VCaP (cell line): ENCODE measurements at regions not wholly inside any gene's neighbourhood (a gene's known extent, or its start where the extent isn't known, plus 50 kb on each side); places are given as distances from the start of the nearest gene placed in this dataset.

Experiments used
- H3K27ac ChIP-seq: fragments of 450-650 bp; 2 replicates; pipeline ENCODE4 v1.5.1; 2017
- TF ChIP-seq, protein P1 (sequence below): fragments of 450-650 bp; conservative IDR thresholded peaks from 2 replicates; pipeline ENCODE4 v1.5.1; 2017; ENCODE audit warnings: mild to moderate bottlenecking, moderate library complexity

DNA sequence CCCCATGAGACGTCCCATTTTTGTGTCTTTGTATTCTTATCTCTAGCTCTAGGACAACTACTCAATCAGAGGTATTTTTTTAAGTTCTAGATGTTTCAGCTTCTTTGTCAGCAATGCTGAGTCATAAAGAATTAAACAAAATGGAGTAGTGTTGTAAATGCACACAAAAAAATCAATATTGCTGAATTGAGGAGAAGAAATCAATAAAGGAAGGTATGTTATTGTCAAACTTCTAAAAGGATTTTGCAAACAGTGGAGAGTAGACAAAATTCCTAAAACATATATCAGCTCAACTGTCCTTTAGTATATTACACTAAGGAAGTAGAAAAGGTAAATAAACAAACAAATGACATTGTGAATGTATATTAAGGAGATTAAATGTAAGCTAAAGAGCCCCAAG is 726.1 kb upstream of the NRXN1 start:
- no peak overlapping the region for H3K27ac ChIP-seq
- TF ChIP-seq, protein P1, sequence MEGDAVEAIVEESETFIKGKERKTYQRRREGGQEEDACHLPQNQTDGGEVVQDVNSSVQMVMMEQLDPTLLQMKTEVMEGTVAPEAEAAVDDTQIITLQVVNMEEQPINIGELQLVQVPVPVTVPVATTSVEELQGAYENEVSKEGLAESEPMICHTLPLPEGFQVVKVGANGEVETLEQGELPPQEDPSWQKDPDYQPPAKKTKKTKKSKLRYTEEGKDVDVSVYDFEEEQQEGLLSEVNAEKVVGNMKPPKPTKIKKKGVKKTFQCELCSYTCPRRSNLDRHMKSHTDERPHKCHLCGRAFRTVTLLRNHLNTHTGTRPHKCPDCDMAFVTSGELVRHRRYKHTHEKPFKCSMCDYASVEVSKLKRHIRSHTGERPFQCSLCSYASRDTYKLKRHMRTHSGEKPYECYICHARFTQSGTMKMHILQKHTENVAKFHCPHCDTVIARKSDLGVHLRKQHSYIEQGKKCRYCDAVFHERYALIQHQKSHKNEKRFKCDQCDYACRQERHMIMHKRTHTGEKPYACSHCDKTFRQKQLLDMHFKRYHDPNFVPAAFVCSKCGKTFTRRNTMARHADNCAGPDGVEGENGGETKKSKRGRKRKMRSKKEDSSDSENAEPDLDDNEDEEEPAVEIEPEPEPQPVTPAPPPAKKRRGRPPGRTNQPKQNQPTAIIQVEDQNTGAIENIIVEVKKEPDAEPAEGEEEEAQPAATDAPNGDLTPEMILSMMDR: no peak

DNA sequence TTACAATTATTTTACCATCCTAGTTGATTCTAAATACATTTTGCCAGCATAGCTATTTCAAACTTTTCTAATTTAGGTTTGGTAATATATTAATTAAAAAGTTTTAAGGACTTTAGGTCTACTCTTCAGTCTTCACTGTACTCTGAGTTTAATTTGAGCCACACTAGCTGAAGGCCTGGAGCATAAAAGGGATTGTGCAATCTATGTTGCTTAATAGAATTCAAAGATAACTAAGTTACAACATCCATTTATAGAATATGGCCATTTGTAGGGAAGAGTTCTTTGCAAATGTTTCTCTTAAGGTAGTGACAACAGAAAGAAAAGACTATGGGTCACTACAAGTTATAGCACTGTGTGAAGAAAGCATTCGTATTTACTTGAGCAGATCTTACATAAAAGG is 702.2 kb upstream of the NRXN1 start:
- TF ChIP-seq, protein P1: no peak

DNA sequence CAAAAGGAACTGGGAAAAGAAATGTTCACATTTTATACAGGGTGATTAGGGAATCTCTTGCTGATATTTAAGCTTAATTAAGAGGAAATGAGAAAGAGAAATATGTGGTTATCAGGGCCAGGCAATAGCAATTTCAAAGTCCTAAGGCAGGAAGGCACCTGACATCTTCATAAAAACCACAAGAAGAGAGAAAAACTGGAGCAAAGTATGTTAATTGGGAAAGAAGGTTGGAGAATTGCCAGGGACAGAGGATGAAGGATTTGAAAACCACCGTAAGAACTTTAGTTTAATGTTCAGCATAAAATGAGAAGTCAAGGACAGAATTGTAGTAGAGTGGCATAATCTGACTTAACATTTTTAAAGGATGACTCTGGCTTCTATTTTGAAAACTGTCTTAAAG is 691.8 kb upstream of the NRXN1 start:
- TF ChIP-seq, protein P1: no peak
- no peak overlapping the region for H3K27ac ChIP-seq

More for the DNA sequence above, 702.2 kb upstream of the NRXN1 start:
- no peak overlapping the region for H3K27ac ChIP-seq

DNA sequence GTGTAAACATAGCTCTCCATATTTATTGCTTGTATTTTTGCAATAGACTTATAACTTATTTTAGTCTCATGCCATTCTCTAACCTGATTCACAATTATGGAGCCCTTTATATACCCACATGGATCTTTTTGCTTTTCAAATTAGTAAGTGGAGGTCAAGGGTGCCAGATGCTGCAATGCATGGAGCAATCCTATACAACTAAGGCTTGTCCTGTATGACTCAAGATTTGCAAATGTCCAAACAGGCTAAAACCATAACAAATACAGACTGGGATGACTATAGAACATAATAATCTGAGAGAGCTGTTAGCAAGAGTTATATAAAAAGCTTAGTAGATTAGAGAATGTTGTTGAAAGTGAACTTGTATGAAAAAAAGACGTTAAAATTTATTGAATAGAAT is 690.4 kb upstream of the NRXN1 start:
- TF ChIP-seq, protein P1: no peak
- no peak overlapping the region for H3K27ac ChIP-seq

DNA sequence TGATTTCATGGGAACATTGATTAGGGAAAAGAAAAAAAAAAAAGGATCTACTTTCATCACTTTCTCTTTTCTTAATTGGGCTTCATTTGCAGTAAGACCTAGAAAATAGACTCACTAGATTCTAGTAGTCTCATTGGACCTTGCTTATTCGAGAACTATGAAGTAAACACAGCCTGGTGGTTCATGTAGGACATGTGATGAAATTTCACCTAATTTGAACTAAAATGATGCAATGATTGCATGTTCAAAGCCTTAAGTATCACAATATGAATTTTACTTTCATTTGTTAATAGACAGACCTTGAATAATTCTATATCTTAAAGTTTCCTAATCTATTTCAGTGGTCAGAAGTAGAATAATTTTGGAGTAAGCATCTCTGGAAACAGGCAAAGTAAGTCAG is 688.9 kb upstream of the NRXN1 start:
- TF ChIP-seq, protein P1: no peak
- no peak overlapping the region for H3K27ac ChIP-seq

DNA sequence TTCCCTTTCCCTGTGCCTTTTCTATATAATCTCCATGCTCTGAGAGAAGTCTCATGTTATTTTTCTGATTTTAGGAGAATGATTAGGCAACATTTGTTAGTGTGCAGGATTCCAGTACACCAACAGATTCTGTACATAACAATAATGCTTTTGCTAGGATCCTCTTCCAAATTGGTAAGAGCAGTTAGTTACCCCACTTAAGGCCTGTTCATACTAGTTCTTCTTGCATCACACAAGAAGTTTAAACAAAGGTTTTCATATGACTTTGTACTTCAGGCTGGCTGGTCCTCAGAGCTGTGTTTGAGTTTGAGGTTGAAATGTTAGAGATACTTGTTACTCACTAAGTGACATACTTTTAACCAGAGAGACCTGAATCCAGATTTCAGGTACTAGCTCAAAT is 686.9 kb upstream of the NRXN1 start:
- TF ChIP-seq, protein P1: no peak
- no peak overlapping the region for H3K27ac ChIP-seq

DNA sequence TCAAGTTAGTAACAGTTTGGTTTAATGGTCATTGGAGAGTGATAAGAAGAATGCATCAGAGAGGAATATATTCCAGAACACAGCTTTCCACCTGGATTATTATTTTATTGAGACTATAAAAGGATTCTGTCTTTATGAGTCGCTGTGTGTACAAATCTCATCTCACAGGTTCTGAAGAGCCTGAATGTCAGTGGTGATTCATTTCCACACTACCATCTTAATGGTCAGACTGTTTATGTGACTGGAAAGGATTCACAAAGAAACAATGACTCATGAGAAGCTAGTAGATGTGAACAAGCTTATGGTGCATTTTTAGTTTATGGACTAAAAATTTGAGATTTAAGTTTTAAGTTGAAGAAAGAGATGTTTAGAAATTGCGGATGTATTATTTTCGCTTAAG is 685.4 kb upstream of the NRXN1 start:
- H3K27ac ChIP-seq: no peak overlapping the region
- TF ChIP-seq, protein P1: no peak

DNA sequence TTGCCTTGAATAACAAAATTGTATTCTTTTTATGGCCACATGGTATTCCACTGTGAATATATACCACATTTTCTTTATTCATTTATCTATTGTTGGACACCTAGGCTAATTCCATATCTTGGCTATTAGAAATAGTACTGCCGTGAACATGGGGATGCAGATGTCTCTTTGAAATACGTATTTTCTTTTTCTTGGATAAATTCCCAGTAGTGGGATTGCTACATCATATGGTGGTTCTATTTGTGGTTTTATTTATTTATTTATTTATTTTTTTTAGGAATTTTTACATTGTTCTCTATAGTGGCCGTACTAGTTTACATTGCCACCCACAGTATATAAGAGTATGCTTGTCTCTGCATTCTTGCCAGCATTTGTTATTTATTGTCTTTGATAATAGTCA is 679.8 kb upstream of the NRXN1 start:
- TF ChIP-seq, protein P1: no peak
- no peak overlapping the region for H3K27ac ChIP-seq
